Stimulated activated CD4-positive, alpha-beta T cell treated with anti-CD3 and anti-CD28 coated beads, Interleukin-4, amount 100 ng/mL, for 4 hours (primary cell): ENCODE measurements at regions not wholly inside any gene's neighbourhood (a gene's known extent, or its start where the extent isn't known, plus 50 kb on each side); places are given as distances from the start of the nearest gene placed in this dataset.
"Not testable (repeated sequence)": the region's sequence is repeated elsewhere in the genome, so short reads cannot be mapped to it uniquely, and the experiment has no call there.

Experiments used
- DNase-seq, 2 experiments: peaks; one replicate each; pipeline ENCODE4 v3.0.0-alpha.2; 2020

DNA sequence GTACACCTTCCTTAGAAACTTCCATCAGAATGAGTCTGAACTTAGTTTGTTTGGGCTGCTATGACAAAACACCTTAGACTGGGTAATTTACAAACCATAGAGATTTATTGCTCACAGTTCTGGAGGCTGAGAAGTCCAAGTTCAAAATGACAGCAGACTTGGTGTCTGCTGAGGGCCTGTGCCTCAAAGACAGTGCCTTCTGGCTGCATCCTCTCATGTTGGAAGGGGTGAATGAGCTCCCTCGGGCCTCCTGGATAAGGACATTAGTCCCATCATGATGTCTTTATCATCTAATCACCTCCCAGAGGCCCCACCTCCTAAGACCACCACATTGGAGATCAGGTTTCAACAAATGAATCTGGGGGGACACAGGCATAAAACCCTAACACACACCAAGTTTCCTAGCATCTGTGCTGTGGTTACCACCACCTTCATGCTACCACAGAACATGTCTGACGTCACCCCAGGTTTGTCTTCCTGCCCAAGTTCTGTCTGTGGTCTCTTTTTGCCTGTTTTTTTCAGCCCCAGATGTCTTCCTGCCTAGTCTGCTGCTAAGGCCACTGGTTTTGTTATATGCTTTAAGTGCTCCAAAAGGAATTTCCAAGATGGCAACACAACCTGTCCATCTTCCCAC lies 150.9 kb upstream of the COBL start:
- DNase-seq: no peak

DNA sequence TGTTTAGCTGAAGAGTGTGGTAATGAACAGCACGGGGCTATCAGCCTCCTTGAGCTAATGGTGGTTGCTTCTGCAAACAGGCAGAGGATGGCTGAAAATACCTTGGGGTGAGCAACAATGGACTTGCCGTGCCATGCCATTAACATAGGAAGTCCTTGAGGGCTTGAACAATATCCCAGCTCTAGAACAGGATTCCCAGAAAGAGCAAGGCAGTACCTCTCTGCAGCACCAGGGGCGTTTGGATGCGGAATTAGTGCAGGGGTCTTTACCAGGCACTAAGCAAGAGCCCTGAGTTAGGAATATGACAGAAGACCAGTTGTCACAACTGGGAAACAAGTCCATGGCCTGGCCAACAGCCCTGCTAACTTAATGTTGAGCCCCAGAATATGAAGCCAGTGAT lies 143.2 kb upstream of the COBL start:
- no peak for DNase-seq

DNA sequence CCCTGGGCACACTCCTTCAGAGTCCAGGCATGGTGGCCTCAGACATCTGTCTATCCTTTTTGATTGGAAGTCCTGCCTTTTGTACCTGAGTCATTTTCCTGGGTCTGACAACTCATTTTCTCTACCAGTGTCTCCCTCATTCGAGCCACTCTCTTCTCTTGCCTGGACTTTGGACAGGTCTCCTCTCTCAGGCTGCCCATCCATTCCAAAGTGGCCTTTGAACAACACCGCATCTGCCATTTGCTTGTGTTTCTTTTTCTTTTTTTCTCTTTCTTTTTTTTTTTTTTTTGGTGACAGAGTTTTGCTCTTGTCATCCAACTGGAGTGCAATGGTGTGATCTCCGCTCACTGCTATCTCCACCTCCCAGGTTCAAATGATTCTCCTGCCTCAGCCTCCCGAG lies 142.1 kb upstream of the COBL start:
- DNase-seq: no peak

DNA sequence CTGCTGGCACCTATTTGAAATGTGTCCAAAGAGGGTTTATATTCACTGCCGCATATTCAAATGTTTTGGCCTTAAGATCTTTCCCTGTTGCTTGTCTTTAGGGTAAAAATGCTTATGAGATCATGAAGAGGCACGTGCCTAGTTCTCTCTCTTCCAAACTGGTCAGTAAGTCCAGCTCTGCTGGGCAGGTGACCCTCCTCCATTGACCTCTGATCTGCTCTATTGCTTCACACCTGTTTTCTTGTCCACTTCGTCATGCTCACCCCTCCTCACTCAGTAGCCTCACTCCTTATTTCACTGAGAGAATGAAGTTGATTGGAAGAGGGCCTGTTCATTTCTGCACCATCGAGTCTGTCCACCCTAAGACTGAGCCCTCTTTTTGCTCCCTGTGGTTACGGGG lies 140.5 kb upstream of the COBL start:
- no peak for DNase-seq

DNA sequence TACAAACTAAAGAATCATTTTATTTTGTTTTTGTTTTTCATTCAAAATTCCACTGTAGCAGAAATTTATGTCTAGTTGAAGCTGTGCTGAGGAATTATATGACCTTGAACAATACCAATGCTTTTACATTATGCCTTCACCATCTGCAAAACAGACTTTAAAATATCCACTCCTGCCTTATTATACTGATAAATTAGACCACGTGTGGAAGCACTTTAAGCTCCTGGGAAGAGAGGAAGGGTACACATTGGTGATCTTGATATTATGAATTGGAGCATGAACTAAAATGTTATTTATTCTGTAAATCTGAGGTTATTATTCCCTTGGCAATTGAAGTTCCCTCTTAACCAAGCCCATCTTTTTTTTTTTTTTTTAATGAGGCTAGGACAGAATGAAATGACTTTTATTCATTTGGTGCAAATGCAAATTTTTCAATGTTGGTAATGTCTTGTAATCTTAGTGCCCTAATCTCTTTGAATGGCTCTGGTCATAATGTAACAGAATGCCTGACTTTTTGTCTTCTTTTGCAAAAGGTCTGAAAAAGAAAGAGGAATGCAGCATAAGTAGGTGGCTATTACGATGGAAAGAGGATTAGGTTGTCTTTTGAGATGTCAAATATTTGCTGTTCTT lies 139.9 kb upstream of the COBL start:
- no peak for DNase-seq

DNA sequence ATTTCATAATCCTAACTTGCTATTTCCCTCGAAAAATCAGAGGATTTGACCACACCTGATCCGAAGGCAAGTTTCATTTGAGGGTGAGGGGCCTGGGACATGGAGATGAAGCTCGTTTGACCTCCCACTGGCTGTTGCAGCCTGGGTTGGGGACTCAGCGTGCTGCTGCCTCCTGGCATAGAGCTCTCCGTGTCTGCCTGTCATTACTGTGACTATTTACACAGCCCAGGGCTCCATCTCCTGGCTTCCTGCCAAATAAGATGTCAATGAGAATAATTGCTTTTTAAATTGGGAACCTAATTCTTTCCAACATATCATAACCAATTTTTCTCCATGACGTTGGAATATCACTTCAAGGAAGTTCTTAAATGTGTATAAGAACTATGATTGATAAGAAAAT lies 139.3 kb upstream of the COBL start:
- DNase-seq: no peak

DNA sequence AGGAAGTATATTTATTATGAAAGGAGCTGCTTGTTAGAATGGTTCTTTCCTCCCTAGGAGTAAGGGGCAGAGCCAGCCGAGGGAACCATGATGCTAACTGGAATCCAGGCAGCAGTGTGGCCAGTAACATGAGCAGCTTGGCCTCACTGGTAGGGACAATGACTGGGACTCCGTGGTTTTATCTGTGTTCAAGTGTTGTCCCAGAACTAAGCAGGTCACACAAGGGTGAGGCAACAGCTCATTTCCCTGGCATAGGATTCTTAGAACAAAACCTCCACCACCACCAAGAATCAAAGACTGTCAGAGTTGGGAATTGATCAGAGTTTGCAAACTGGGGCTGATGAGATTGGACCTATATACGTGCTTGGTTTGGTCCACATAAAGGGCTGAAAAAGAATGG lies 138.9 kb upstream of the COBL start:
- no peak for DNase-seq

DNA sequence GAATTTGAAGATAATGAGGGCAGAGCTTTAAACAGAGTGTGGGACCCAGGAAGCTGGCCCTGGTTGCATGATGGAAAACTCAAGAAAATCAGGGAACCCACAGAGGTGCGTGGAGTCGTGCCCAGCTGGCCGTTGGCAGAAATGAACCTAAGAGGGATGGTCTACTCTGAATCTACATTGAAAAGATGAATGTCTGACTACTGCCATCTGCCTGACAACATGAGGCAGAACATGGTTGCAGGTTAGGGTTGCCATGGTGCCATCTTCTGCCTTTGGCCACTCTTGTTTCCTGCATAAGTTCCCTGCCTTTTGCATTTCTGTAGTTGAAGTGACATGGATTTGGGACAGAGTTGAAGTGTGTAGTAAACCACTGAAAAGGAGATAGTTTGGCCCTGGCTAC lies 138.5 kb upstream of the COBL start:
- DNase-seq: no peak

DNA sequence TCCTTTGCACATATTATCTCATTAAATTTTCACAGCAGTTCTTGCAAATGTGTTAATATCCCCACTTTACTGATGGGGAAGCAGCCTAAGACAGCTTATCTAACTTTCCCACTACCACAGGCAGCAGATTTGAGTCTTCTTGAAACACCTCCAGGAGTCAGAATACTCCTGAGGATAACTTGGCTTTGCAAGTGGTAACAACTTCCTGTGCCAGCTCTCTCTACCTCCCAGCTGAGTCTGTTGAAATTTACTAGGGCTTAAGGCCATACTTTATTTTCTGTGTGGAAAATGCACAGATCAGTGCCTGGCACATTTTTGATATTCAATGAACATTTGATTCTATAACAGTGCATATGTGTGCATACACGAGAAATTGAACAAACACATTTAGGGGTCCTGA lies 136.1 kb upstream of the COBL start:
- no peak for DNase-seq

DNA sequence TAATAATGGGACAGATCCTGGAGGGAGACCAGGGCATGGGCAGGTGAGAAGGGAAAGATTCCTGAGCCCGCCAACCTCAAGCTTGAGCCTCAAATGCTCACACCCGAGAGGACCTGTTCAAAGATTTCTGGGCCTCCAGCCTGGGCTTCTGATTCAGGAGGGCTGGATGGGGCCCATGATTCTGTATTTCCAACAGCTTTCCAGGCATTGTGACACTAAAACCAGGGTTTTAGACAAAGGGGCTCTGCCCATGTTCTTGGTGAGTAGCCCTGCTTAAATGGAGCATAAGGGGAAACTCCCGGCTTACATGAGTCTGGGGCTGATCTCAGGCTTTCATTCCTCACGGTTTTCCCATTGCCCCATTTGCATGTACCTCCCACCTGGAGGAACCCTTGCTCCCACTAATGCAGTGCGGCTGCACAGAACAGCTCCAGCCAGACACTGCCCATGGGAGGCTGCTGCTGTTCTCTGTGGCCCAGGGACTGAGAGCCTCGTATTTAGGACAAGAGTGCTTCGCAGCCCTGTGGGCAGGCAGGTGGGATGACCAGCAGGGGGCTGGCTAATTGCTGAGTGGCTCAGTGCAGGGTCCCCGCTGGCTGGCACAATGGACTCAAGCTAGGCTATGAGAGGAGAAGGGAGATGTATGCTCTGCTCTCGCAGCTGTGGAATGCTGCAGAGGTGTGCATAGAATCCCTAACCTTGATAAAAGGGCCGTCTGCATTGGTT lies 135.3 kb upstream of the COBL start:
- no peak for DNase-seq

DNA sequence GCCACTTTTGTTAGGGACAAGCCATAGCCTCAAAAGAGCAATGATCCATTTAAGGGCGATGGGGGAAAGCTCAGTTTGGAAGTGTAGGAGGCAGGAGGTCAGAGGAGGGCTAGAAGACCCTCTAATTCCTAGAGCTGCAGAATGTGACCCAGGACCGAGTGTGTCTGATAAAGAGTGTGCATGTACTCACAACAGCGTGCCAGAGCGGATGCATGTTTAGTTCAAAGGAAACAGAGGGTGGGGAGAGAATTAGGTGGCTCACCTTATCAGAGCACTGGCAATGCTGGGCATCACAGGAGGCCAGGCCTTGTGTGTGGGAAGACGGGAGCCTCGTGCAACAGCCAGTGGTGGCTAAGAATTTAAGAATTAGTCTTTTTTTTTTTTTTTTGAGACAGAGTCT lies 133.9 kb upstream of the COBL start:
- DNase-seq: no peak

DNA sequence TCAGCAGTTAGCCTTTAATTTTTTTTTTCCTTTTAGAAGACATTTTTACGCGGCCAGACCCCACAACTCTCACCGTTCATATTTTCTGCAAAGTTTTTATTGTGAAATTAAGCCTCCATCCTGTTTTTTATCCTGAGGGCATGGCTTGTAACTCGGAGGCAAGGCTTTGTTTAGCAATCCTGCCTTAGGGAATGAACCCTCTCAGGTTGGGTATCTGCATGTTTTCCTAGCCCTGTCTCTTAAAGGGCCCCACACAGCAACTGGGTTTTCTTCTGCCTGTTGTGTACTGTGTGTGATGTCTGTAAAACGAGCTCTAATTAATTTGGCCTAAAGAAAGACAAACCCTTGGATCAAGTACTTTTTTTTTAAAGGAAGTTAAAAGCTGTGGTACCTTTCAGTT lies 130.2 kb upstream of the COBL start:
- no peak for DNase-seq

DNA sequence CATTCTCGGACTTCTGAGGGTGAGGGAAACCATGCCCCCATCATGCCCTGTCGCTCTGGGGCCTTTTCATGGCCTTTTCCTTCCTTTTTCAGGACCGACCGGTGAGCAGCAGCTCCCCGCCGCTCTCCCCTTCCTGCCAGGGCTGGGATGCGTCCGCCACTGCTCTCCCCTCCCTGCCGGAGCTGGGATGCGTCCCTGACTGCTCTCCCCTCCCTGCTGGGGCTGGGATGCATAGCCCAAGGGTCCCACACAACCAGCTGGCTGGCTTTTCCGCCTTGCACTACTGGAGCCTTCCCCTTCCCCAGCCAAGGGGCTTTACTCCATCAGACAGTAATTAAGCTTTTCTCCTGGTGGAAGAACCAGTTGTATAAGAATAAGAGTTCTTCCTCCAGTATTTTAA lies 129.7 kb upstream of the COBL start:
- no peak for DNase-seq

DNA sequence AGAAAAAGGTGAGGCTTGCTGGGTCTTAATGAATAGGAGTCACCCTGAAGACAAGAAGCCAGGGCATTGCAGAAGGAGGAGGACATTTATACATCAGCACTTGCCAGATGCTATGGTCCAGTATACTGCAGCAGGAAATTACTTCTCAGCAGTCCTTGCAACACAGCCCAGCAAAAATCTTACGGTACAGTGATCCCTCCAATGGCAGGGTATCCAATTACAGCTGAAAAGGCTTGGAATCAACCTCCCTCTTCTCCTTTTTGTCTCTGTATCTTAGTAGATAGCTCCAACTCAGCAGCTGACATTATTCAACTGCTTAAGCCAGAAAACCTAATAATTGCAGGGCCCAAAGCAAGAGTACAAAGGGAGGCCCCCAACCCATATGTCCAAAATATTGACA lies 128.3 kb upstream of the COBL start:
- no peak for DNase-seq

DNA sequence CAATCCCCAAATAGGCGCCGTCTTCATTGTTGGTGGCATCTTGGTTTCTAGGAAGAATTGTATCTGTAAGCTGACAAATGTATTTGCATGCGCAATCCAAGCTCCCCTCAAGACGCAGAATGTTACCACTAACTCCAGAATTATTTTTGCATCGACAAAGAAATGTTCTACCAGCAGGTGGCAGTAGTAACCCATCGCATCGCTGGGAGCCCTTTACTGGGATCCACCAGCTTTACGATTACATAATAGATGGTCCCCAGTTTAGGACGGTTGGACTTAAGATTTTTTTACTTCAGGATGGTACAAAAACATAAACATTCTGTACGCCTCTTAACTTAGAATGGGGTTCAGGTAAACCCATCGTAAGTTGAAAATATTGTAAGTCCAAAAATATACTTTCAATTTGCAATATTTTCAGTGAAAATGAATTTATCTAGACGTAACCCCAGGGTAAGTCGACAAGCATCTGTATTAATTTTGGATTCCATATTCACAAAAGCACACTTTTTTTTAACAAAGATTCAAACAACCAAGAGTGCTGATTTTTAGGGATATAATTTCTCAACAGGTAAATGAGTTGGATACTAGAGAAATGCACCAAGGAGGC lies 114.0 kb upstream of the COBL start:
- DNase-seq: peak in 1 of 2 experiments; percentile 11

DNA sequence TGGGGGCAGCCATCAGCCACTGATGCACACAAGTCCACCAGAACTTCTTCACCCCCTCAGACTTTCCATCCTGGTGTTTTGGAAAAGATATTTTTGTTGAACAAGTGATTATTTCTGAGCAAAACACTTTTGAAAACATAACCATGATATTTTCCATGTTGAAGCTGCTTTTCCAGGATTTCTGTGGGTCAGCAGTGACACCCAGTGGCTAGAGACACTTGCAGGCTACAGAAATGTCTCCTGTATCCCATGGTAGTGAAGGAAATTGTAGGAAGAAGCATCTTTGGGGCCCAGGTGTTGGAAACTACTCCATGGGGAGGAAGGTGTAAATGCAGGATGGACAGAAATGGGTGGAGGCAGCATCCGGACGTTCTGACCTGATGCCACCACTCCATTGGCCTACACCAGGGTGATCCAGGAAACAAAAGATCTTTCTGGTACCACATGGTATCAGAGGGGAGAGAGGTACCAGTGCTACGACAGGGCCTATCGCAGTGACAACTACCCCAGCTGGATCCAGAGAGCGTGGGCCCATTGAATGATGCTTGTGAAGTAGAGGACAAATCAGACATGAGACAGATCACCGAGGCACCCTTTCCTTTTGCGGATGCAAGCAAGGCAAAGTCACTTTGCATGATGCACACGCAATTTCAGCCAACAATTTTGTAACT lies 111.7 kb upstream of the COBL start:
- DNase-seq: no peak

DNA sequence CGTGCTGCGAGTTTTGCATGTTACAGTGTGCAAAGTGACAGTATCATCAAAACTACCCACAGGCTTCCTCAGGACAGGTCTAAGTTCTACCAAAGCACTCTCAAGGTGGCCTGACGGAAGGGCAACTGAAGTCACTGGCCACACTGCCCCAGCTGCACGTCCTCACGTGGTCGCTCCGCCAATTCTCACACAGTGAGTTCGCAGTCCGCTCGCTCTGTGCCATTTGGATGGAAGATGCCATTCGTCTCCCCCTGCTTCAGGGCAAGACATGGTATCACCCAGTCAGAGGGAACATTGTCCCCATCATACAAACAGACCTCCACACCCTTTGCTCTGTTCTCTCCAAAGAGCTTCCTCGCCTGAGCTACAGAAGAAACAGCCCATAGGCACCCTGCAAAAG lies 109.6 kb upstream of the COBL start:
- no peak for DNase-seq

DNA sequence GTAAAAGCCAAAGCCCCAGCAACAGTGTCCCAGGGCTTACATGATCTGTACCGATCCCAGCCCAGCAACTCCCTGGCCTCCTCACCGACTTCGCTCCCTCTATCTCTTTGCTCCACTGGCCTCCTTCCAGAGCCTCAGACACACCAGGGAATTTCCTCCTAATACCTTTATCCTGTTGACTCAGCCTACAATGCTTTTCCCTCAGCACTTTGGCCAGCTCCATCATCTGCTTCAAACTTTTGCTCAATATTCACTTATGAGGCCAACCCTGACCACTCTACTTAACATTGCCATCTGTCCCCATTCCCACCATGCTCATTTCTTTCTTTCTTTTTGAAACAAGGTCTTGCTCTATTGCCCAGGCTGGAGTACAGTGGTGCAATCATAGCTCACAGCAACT lies 93.3 kb upstream of the COBL start:
- not testable (repeated sequence) for DNase-seq

DNA sequence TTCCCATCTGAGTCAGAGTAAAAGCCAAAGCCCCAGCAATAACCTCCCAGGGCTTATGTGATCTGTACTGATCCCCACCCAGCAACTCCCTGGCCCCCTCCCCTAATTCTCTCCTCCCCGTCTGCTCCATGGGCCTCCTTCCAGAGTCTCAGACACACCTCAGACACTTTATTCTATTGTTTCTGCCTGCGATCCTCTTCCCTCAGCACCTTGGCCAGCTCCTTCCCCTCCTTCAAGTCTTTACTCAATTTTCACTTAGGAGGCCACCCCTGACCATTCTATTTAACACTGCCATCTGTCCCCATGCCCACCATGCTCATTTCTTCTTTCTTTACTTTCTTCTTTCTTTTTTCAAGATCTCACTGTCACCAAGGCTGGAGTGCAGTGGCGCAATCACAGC lies 81.0 kb upstream of the COBL start:
- not testable (repeated sequence) for DNase-seq

DNA sequence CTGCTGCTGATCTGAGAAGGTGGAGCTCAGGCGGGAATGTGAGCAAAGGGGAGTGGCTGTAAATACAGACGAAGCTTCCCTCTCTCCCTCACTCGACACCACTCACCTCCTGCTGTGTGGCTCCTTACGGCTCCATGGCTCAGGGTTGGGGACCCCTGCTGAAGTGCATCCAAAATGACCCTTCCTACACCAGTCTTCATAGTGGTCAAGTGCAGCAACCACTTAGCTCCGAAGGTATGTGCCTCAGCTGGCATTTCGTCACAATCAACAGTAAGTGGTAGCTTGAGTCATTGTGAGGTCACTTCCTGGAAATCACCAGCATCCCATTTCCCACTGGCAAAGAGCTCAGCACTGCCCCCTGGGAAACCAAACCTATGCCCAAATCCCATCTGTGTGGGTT lies 76.4 kb upstream of the COBL start:
- not testable (repeated sequence) for DNase-seq

DNA sequence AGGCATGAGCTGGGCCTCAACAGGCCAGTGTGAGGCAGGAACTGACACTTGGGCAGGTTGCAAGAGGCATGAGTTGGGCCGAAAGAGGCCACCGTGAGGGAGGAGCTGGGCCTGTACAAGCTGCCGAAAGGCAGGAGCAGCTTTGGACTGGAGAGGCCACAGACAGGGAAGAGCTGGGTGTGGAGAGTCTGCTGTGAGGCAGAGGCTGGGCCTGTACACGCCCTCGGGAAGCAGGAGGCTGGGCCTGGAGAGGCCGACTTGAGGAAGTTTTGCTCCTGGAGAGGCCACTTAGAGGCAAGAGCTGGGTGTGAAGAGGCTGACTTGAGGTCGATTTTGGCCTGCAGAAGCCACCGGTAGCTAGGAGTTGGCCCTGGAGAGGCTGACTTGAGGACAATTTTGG lies 73.3 kb upstream of the COBL start:
- DNase-seq: not testable (repeated sequence)

DNA sequence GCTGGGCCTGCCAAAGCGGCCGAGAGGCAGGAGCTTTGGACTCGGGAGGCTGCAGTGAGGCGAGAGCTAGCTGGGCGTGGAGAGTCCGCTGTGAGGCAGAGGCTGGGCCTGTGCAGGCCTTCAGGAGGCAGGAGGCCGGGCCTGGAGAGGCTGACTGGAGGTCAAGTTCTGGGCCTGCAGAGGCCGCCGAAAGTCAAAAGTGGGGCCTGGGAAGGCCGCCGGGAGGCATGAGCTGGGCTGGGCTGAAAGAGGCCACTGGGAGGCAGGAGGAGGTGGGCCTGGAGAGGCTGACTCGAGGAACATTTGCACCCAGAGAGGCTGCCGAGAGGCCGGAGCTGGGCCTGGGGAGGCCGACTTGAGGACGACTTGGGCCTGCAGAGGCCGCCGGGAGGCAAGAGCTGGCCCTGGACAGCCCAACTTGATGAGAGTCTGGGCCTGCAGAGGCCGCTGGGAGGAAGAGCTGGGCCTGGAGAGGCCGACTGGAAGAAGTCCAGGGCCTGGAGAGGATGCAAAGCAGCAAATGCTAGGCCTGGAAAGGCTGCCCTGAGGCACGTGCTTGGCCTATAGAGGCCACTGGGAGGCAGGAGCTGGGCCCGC lies 72.7 kb upstream of the COBL start:
- DNase-seq: not testable (repeated sequence)

DNA sequence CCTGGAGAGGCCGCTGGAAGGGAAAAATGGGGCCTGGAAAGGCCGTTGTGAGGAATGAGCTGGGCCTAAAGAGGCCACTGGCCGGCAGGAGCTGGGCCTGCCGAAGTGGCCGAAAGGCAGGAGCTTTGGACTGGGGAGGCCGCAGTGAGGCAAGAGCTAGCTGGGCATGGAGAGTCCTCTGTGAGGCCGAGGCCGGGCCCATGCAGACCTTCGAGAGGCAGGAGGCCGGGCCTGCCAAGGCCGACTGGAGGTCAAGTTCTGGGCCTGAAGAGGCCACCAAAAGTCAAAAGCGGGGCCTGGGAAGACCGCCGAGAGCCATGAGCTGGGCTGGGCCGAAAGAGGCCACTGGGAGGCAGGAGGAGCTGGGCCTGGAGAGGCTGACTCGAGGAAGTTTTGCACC lies 71.6 kb upstream of the COBL start:
- DNase-seq: not testable (repeated sequence)
